Gastroesophageal sphincter (tissue), 4 donors: ENCODE measurements at regions not wholly inside any gene's neighbourhood (a gene's known extent, or its start where the extent isn't known, plus 50 kb on each side); places are given as distances from the start of the nearest gene placed in this dataset.
A peak's percentile ranks its signal among the peaks of the same experiment; 100 is the strongest.

Experiments
- ATAC-seq: fragments of 150-250 bp; one replicate; pipeline ENCODE4 v1.9.1; 2016; ENCODE audit warnings: mild to moderate bottlenecking, moderate library complexity
- H3K27ac ChIP-seq, 4 donors: fragments of 200-600 bp; sonication (generic) in 3 of 4; 1 replicate in 3 of 4; 2 replicates in 1 of 4; pipeline ENCODE4 v1.5.1; 2016 to 2019
- H3K27me3 ChIP-seq: fragments of 200-600 bp; sonication (generic); one replicate; pipeline ENCODE4 v1.5.1; 2019
- H3K36me3 ChIP-seq, 2 donors: fragments of 200-600 bp; sonication (generic); one replicate each; pipeline ENCODE4 v1.5.1; 2019; ENCODE audit warnings: control low read depth in 1 of 2
- H3K4me1 ChIP-seq, 3 donors: fragments of 200-600 bp; sonication (generic); 1 replicate in 2 of 3; 2 replicates in 1 of 3; pipeline ENCODE4 v1.5.1; 2016 to 2019; ENCODE audit warnings: control low read depth in 2 of 3
- H3K4me3 ChIP-seq, 2 donors: fragments of 200-600 bp; sonication (generic); one replicate each; pipeline ENCODE4 v1.5.1; 2019; ENCODE audit warnings: mild to moderate bottlenecking in 1 of 2, moderate library complexity in 1 of 2
- H3K9me3 ChIP-seq, 3 donors: fragments of 200-600 bp; sonication (generic); one replicate each; pipeline ENCODE4 v1.5.1; 2017 to 2019; ENCODE audit warnings: control low read depth in 2 of 3
- EP300 ChIP-seq: sonication (generic); formaldehyde crosslinking; IDR thresholded peaks from one replicate; pipeline ENCODE4 v1.6.1; 2017; ENCODE audit warnings: antibody characterized with exemption, mild to moderate bottlenecking
- POLR2A ChIP-seq, 2 donors: fragments of 450-650 bp; IDR thresholded peaks; one replicate each; pipeline ENCODE4 v1.6.1; 2017; ENCODE audit warnings: antibody characterized with exemption in 2 of 2, mild to moderate bottlenecking in 2 of 2, moderate library complexity in 1 of 2
- POLR2AphosphoS5 ChIP-seq: sonication (generic); formaldehyde crosslinking; IDR thresholded peaks from one replicate; pipeline ENCODE4 v1.6.1; 2017; ENCODE audit warnings: antibody characterized with exemption
- WGBS, 2 donors: methylation state at CpG; one replicate each; pipeline ENCODE4 v1.1.5; 2018; ENCODE audit warnings: low coverage in 1 of 2; 5-methylcytosine and 5-hydroxymethylcytosine counted together
- TF ChIP-seq, protein P1 (sequence below), 4 experiments: fragments of 200-600 bp in 2 of 4; fragments of 450-650 bp in 2 of 4; sonication (generic) in 1 of 4; IDR thresholded peaks; one replicate each; pipeline ENCODE4 v1.5.1; 2017 to 2019; ENCODE audit warnings: antibody characterized with exemption in 4 of 4, mild to moderate bottlenecking in 2 of 4, moderate library complexity in 2 of 4

DNA sequence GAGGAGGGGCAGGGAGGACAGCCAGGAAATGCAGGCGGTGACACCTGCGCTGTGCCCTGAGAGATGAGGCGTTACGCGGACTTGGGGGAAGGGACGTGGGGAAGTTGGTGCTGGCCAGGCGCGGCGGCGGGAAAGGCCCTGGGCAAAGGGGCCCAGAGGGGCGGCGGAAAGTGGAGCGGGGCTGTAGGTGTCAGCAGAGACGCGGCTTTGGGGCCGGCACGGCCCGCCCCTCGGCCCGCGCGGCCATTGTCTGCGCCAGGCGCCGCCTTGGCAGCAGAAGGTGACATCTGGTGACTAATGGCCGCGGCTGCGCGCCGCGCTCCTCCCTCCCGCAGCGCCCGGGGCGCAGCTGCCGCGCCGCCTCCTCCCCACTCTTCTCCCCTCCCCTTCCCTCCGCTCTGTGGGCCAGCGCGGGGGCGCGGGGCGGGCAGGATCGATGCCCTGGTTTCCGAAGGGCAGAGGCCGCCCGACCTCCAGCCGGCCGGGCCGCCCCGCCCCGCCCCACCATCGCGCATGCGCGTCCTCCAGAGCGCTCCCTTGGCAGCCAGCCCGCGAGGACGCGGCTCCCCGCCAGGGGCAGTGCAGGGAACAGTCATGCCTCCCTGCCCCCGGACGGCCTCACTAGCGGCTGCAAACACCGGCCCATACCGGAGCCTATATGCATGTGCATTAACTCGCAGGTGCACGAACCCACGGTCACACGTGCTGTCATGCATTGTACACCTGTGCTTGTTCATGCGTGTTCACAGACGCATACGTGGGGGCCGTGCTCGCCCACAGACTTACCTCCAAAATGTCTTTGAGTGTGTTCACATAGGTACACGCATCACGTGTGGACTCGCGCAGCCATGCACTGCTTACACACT is 269.6 kb downstream of the RPS24 start:
- H3K27ac ChIP-seq = peak overlapping the region; percentile 51 to 95 (median 90)
- H3K36me3 ChIP-seq = no peaks in the 10 kb centered on the region
- H3K27me3 ChIP-seq = no peaks in the 10 kb centered on the region
- TF ChIP-seq POLR2A (IDR thresholded peaks at IDR 0.05) (peak; percentile 70 to 73), EP300 (no peak), POLR2AphosphoS5 (peak; percentile 82)
- TF ChIP-seq, protein P1, sequence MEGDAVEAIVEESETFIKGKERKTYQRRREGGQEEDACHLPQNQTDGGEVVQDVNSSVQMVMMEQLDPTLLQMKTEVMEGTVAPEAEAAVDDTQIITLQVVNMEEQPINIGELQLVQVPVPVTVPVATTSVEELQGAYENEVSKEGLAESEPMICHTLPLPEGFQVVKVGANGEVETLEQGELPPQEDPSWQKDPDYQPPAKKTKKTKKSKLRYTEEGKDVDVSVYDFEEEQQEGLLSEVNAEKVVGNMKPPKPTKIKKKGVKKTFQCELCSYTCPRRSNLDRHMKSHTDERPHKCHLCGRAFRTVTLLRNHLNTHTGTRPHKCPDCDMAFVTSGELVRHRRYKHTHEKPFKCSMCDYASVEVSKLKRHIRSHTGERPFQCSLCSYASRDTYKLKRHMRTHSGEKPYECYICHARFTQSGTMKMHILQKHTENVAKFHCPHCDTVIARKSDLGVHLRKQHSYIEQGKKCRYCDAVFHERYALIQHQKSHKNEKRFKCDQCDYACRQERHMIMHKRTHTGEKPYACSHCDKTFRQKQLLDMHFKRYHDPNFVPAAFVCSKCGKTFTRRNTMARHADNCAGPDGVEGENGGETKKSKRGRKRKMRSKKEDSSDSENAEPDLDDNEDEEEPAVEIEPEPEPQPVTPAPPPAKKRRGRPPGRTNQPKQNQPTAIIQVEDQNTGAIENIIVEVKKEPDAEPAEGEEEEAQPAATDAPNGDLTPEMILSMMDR (IDR thresholded peaks at IDR 0.05) = peak; percentile 51 to 90 (median 76)
- 20 to 26% methylated on average over 4 to 16 of the region's 81 CpGs for WGBS, 2 donors
- H3K9me3 ChIP-seq = no peaks in the 10 kb centered on the region
- ATAC-seq = peak; percentile 93
- H3K4me1 ChIP-seq = peaks cover 0 to 52% (median 14%) of the 10 kb centered on the region in 3 donors
- peak overlapping the region; percentile 34 to 61 for H3K4me3 ChIP-seq

DNA sequence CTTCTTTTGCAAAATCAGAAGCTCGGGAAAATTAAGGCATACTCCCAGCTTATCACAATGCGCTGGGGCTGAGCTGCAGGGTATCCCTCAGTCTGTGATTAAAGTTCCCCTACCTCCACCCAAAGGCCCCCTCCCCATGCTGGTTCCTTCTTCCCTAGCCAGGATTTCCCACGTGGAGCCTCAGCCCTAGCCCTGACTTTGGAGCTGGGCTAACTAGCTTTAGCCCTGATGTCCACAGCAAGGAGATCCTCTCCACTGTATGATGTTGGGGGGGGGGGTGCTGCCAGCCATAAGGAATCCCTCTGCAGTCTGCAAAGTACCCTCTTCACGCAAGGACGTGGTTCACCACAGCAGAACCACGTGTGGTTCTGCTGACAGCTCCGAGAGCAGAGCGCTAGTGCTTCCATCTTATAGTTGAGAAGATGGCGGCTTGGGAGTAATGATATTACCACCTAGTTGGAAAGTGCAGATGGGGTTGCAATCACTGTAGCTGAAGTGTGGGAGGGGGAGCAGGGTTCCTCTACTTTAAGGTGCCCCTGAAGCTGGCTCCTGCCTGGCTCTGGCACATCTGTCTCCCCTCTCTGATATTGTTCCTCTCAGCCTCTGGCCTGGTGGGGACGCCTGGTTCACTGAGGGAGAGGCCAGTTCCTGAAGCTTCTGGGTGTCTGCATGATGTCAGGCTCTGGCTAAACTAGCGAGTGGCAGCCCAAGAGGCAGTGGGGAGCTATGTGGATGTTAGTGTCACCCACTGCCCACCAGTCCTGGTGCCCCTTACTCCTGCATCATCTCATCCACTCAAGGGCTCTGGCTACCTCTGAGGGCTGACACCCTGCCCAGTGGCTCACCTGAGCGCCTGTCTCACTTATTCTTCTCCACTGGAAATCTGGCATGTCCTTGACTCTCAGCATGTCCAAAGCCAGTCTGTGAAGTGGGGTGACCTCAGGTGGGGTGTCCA is 270.7 kb downstream of the RPS24 start:
- peaks cover 0 to 52% (median 14%) of the 10 kb centered on the region in 3 donors for H3K4me1 ChIP-seq
- H3K27me3 ChIP-seq = no peaks in the 10 kb centered on the region
- no peaks in the 10 kb centered on the region for H3K36me3 ChIP-seq
- no peaks in the 10 kb centered on the region for H3K9me3 ChIP-seq
- TF ChIP-seq, protein P1 (IDR thresholded peaks at IDR 0.05) = no peak
- TF ChIP-seq POLR2AphosphoS5 (no peak), EP300 (no peak), POLR2A (IDR thresholded peaks at IDR 0.05) (no peak)
- 86 to 100% methylated on average over 1 to 8 of the region's 12 CpGs for WGBS, 2 donors
- peak overlapping the region in 2 of 4 donors; percentile 90 to 95 for H3K27ac ChIP-seq
- H3K4me3 ChIP-seq = no peak overlapping the region
- no peak for ATAC-seq

DNA sequence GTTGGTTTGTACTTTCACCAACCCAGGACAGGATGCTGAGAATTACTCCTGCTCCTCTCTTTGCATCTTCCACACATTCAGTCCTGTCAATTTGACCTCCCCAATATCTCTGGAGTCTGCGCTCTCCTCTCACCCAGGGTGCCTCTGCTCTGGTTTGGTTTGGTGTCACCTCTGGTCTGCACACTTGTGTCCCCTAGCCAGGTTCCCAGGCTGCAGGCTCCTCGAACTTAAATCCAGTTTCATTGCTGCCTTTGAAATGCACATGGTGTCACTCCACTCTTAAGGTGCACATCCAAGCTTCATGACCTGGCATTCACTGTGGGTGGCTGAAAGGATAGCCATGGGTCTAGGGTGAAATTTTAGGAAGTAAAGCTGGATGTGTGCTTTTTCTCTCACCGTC is 271.6 kb downstream of the RPS24 start:
- Histone ChIP-seq H3K4me3 (no peak overlapping the region), H3K4me1 (peaks cover 0 to 44% (median 14%) of the 10 kb centered on the region in 3 donors), H3K27ac (no peak overlapping the region), H3K36me3 (no peaks in the 10 kb centered on the region), H3K27me3 (no peaks in the 10 kb centered on the region), H3K9me3 (no peaks in the 10 kb centered on the region)
- TF ChIP-seq POLR2A (IDR thresholded peaks at IDR 0.05) (no peak), EP300 (no peak), POLR2AphosphoS5 (no peak)
- TF ChIP-seq, protein P1 (IDR thresholded peaks at IDR 0.05) = no peak
- WGBS, 2 donors = 62 to 90% methylated on average over 2 to 3 of the region's 3 CpGs
- ATAC-seq = no peak

DNA sequence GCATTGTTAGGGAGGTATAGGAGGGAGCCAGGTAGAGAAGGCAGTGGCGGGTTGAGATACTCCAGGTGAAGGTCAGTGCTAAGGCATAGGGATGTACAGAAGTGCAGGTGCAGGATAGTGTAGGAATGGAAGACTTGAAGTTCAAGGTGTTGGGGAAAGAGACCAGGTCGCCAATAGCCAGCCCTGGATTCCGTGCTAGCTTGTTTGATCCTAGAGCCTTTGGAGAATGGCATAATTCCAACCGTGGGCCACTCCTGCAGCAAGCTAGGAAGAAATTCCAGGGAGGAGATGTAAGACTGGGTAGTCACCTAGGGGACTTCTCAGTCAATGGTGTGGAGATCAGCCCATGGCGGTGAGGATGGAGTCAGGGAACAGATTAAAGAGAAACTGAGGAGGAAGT is 272.7 kb downstream of the RPS24 start:
- no peaks in the 10 kb centered on the region for H3K9me3 ChIP-seq
- peaks cover 0 to 43% (median 14%) of the 10 kb centered on the region in 3 donors for H3K4me1 ChIP-seq
- TF ChIP-seq POLR2AphosphoS5 (no peak), POLR2A (IDR thresholded peaks at IDR 0.05) (no peak), EP300 (no peak)
- TF ChIP-seq, protein P1 (IDR thresholded peaks at IDR 0.05) = no peak
- no peaks in the 10 kb centered on the region for H3K36me3 ChIP-seq
- WGBS, 2 donors = 85 to 93% methylated on average over 5 of the region's 5 CpGs
- ATAC-seq = no peak
- no peak overlapping the region for H3K27ac ChIP-seq
- no peak overlapping the region for H3K4me3 ChIP-seq
- H3K27me3 ChIP-seq = no peaks in the 10 kb centered on the region
